IMR-90 (cell line): ENCODE measurements at regions not wholly inside any gene's neighbourhood (a gene's known extent, or its start where the extent isn't known, plus 50 kb on each side); places are given as distances from the start of the nearest gene placed in this dataset.

Experiments
- ATAC-seq: fragments of 200-7000 bp; cut with Tn5 transposase; 2 replicates; pipeline ENCODE4 v1.9.1; 2020; ENCODE audit warnings: low read depth, mild to moderate bottlenecking, moderate library complexity
- BruUV-seq: library from RNA; stranded (reverse); fragments of 400-500 nt; replicated peaks from 2 replicates; lab custom pipeline; 2021; lab: Mats Ljungman, UMichigan
- CTCF ChIA-PET: fragments of 300-600 bp; formaldehyde crosslinking; extraction: SDS; loops from one replicate; lab custom pipeline; 2021; ENCODE audit warnings: antibody characterized with exemption; lab: Yijun Ruan, JAX
- POLR2A ChIA-PET: fragments of 300-600 bp; sonication (Branson Sonifier 250); formaldehyde crosslinking; loops from one replicate; lab custom pipeline; 2022; ENCODE audit warnings: antibody characterized with exemption; ENCODE audit not compliant: unreplicated experiment; lab: Charles Lee
- DNase-seq: peaks from one replicate; pipeline ENCODE4 v3.0.0; 2013
- H2AFZ ChIP-seq: replicated peaks from 2 replicates; pipeline ENCODE3; 2013; ENCODE audit warnings: low read length, mild to moderate bottlenecking; ENCODE audit not compliant: poor library complexity
- H2AK5ac ChIP-seq: 2 replicates; pipeline ENCODE4 v1.6.1; 2013; ENCODE audit warnings: low read depth, low read length, inconsistent platforms
- H2AK9ac ChIP-seq: replicated peaks from 2 replicates; pipeline ENCODE3; 2013; ENCODE audit warnings: mild to moderate bottlenecking, low read depth, low read length, moderate library complexity; ENCODE audit not compliant: poor library complexity
- H2BK120ac ChIP-seq: 2 replicates; pipeline ENCODE4 v1.6.1; 2013; ENCODE audit warnings: low read depth, low read length, inconsistent platforms
- H2BK15ac ChIP-seq: 3 replicates; pipeline ENCODE4 v1.6.1; 2013; ENCODE audit warnings: low read depth, low read length, inconsistent platforms
- H2BK20ac ChIP-seq: 2 replicates; pipeline ENCODE4 v1.6.1; 2013; ENCODE audit warnings: low read depth, mild to moderate bottlenecking, inconsistent platforms, low read length, moderate library complexity
- H2BK5ac ChIP-seq: 2 replicates; pipeline ENCODE4 v1.6.1; 2013; ENCODE audit warnings: mild to moderate bottlenecking, low read depth, low read length, inconsistent platforms; ENCODE audit not compliant: poor library complexity, severe bottlenecking
- H3K14ac ChIP-seq: replicated peaks from 2 replicates; pipeline ENCODE4 v1.6.1; 2013; ENCODE audit warnings: low read depth, low read length, inconsistent platforms
- H3K18ac ChIP-seq: 2 replicates; pipeline ENCODE4 v1.6.1; 2013; ENCODE audit warnings: low read depth, low read length, control low read depth
- H3K23ac ChIP-seq: 2 replicates; pipeline ENCODE4 v1.6.1; 2013; ENCODE audit warnings: low read depth, low read length, inconsistent platforms
- H3K27ac ChIP-seq: 2 replicates; pipeline ENCODE4 v1.5.1; 2013; ENCODE audit warnings: mild to moderate bottlenecking, control low read depth, low read length; ENCODE audit not compliant: insufficient read depth
- H3K27me3 ChIP-seq: 2 replicates; pipeline ENCODE4 v1.6.1; 2013; ENCODE audit warnings: low read length; ENCODE audit not compliant: control insufficient read depth, insufficient read depth
- H3K36me3 ChIP-seq: 2 replicates; pipeline ENCODE4 v1.6.1; 2013; ENCODE audit warnings: low read length, mixed read lengths; ENCODE audit not compliant: control insufficient read depth, insufficient read depth
- H3K4ac ChIP-seq: 2 replicates; pipeline ENCODE4 v1.6.1; 2013; ENCODE audit warnings: low read depth, low read length, inconsistent platforms
- H3K4me1 ChIP-seq: 2 replicates; pipeline ENCODE4 v1.6.1; 2013; ENCODE audit warnings: low read length, mixed read lengths; ENCODE audit not compliant: control insufficient read depth, insufficient read depth
- H3K4me2 ChIP-seq: 2 replicates; pipeline ENCODE4 v1.6.1; 2013; ENCODE audit warnings: low read depth, mild to moderate bottlenecking, control low read depth, low read length, moderate library complexity
- H3K4me3 ChIP-seq: 2 replicates; pipeline ENCODE4 v1.5.1; 2013; ENCODE audit warnings: low read depth, mild to moderate bottlenecking, control low read depth, low read length, moderate library complexity; ENCODE audit not compliant: insufficient read depth
- H3K56ac ChIP-seq: 2 replicates; pipeline ENCODE4 v1.6.1; 2013; ENCODE audit warnings: low read length, inconsistent platforms; ENCODE audit not compliant: insufficient read depth; ENCODE audit errors: extremely low read depth
- H3K79me1 ChIP-seq, 2 experiments: 2 replicates each; pipeline ENCODE4 v1.6.1; 2013; ENCODE audit warnings: low read length in 2 of 2, inconsistent platforms in 1 of 2, low read depth in 1 of 2
- H3K9ac ChIP-seq: 2 replicates; pipeline ENCODE4 v1.6.1; 2013; ENCODE audit warnings: low read depth, low read length, control low read depth
- H3K9me1 ChIP-seq: 2 replicates; pipeline ENCODE4 v1.6.1; 2013; ENCODE audit warnings: low read length, inconsistent platforms; ENCODE audit not compliant: insufficient read depth
- H3K9me3 ChIP-seq: 2 replicates; pipeline ENCODE4 v1.6.1; 2013; ENCODE audit warnings: low read length; ENCODE audit not compliant: control insufficient read depth, insufficient read depth
- H4K20me1 ChIP-seq: 2 replicates; pipeline ENCODE4 v1.6.1; 2013; ENCODE audit warnings: low read length, inconsistent platforms; ENCODE audit not compliant: insufficient read depth
- H4K5ac ChIP-seq: 2 replicates; pipeline ENCODE4 v1.6.1; 2013; ENCODE audit warnings: mild to moderate bottlenecking, low read depth, low read length, control low read depth
- H4K8ac ChIP-seq, 2 experiments: 2 replicates each; pipeline ENCODE4 v1.6.1; 2013; ENCODE audit warnings: low read depth in 2 of 2, low read length in 2 of 2, control low read depth in 1 of 2, inconsistent platforms in 1 of 2
- H4K91ac ChIP-seq: 2 replicates; pipeline ENCODE4 v1.6.1; 2013; ENCODE audit warnings: low read depth, low read length, inconsistent platforms; ENCODE audit not compliant: insufficient read depth
- RCOR1 ChIP-seq: IDR thresholded peaks from 2 replicates; pipeline ENCODE4 v1.6.1; 2012; ENCODE audit warnings: mild to moderate bottlenecking, low read length, improper control_type of control experiment; ENCODE audit not compliant: insufficient replicate concordance
- WGBS, 2 experiments: methylation state at CpG; one replicate each; pipeline versions ENCODE4 v1.1.5 to v1.1.7; 2013; ENCODE audit warnings: missing lambda C conversion rate in 2 of 2; ENCODE audit not compliant: insufficient read length in 1 of 2; ENCODE audit errors: extremely low coverage in 2 of 2; 5-methylcytosine and 5-hydroxymethylcytosine counted together
- dilution Hi-C: fragments of 300-500 bp; cut with HindIII; formaldehyde crosslinking; loops from one replicate; pipeline ENCODE4 v1.14.3; 2018; ENCODE audit warnings: low sequenced_read_pairs; ENCODE audit not compliant: unreplicated experiment
- in situ Hi-C: fragments of 300-500 bp; cut with MboI; formaldehyde crosslinking; loops from 3 replicates; pipeline ENCODE4 v1.14.3; 2019; ENCODE audit warnings: low sequenced_read_pairs, inconsistent platforms, mixed read lengths
- intact Hi-C: fragments of 100-400 bp; cut with micrococcal nuclease; formaldehyde crosslinking; loops from 2 replicates; pipeline ENCODE4 v1.10.0; 2022

DNA sequence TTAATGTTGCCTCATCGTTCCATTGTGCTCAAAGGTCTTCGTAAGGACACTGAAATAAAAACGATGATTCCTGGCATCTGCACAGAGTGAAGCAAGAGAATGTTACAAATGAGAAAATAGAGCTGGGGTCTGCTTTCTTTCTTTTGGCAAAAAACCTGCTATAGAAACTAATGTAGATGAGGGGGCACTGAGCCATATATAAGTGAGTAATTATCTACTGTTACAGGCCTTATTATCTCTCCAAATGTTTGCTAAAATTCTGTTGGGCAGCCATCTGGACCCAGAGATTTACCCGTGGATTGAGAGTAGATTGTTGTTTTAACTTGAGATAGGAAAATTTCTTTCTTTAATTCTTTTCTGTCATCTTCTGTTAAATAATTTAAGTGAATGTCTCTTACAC lies 472.5 kb upstream of the PIK3C3 start:
- no peak overlapping the region for H3K56ac ChIP-seq
- H3K36me3 ChIP-seq = no peaks in the 10 kb centered on the region
- WGBS, 2 experiments = no CpG with 5 or more reads among the region's 4 CpGs
- H4K91ac ChIP-seq = no peak overlapping the region
- H3K14ac ChIP-seq = no peak overlapping the region
- no peak overlapping the region for H2AK5ac ChIP-seq
- ChIA-PET CTCF (interaction anchor here (0.7 kb wide), 1 partner anchor 768 kb away, joined by 4 read pairs; no protein-coding TSS in a partner anchor), POLR2A (no interaction called here)
- no peak overlapping the region for H2BK120ac ChIP-seq
- H4K5ac ChIP-seq = no peak overlapping the region
- dilution Hi-C loops (no loop called here), in situ Hi-C loops (no loop called here), intact Hi-C loops (no loop called here)
- H2BK15ac ChIP-seq = no peak overlapping the region
- H3K4ac ChIP-seq = no peak overlapping the region
- H3K9me3 ChIP-seq = no peaks in the 10 kb centered on the region
- no peaks in the 10 kb centered on the region for H4K20me1 ChIP-seq
- no peak for DNase-seq
- H2BK20ac ChIP-seq = no peak overlapping the region
- H3K4me2 ChIP-seq = no peak overlapping the region
- H2BK5ac ChIP-seq = no peak overlapping the region
- H4K8ac ChIP-seq = no peak overlapping the region
- H3K18ac ChIP-seq = no peak overlapping the region
- H3K4me3 ChIP-seq = no peak overlapping the region
- no peak overlapping the region for H3K27ac ChIP-seq
- no peaks in the 10 kb centered on the region for H3K4me1 ChIP-seq
- no peaks in the 10 kb centered on the region; the same call in 1 of the 2 replicates for H3K27me3 ChIP-seq
- no peaks in the 10 kb centered on the region for H3K9me1 ChIP-seq
- no peaks in the 10 kb centered on the region for H3K79me1 ChIP-seq
- no peak overlapping the region for H3K9ac ChIP-seq
- H2AFZ ChIP-seq = no peak overlapping the region
- BruUV-seq = no TSS peak
- no peak for TF ChIP-seq RCOR1
- no peak overlapping the region for H3K23ac ChIP-seq
- no peak overlapping the region for H2AK9ac ChIP-seq
- ATAC-seq = no peak
